GM18511 (cell line): ENCODE measurements at regions not wholly inside any gene's neighbourhood (a gene's known extent, or its start where the extent isn't known, plus 50 kb on each side); places are given as distances from the start of the nearest gene placed in this dataset.
"Not testable (repeated sequence)": the region's sequence is repeated elsewhere in the genome, so short reads cannot be mapped to it uniquely, and the experiment has no call there.

Experiments
- ATAC-seq: cut with Tn5 transposase; IDR thresholded peaks from one replicate; pipeline ENCODE4 v1.9.1; 2021; ENCODE audit warnings: mild to moderate bottlenecking, moderate library complexity; ENCODE audit not compliant: unreplicated experiment

- ATAC-seq = no peak
Measured at GRCh38 chr1:102365071-102365470, 368.3 kb upstream of the OLFM3 start.

- ATAC-seq = no peak
Measured at GRCh38 chr1:102336602-102337001, 339.9 kb upstream of the OLFM3 start.

- no peak for ATAC-seq
Measured at GRCh38 chr1:102318104-102318806, 321.5 kb upstream of the OLFM3 start.

- no peak for ATAC-seq
Measured at GRCh38 chr1:102315096-102315495, 318.4 kb upstream of the OLFM3 start.

DNA sequence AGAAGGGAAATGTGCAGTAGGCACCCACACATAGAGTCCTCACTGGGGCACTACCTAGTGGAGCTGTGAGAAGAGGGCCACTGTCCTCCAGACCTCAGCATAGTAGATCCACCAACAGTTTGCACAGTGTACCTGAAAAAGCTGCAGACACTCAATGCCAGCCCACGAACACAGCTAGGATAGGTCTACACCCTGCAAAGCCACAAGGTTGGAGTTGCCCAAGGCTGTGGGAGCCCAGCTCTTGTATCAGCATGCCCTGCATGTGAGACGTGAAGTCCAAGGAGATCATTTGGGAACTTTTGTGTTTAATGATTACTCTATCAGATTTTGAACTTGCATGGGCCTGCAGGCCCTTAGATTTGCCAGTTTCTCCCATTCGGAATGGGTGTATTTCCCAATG is 299.4 kb upstream of the OLFM3 start:
- ATAC-seq = no peak

GRCh38 chr1:102282955-102283354 is 286.2 kb upstream of the OLFM3 start:
- no peak for ATAC-seq

DNA sequence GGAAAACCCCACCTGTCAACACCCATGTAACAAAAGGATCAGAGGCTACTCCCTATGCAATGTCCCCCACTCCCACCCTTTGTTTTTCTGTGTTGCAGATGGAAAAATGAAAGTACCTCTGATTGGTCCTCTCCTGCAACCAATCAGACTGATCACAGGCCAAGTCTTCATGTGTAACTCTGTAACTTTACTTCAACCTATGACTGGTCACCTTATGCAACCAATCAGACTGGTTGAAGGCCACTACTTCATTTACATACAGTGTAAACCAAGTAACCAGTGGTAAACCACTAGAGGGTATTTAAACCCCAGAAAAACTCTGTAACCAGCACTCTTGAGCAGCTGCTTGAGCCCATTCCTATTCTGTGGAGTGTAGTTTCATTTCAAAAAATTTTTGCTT is 266.3 kb upstream of the OLFM3 start:
- ATAC-seq = no peak

- ATAC-seq = no peak
Measured at GRCh38 chr1:102252731-102253505, 256.2 kb upstream of the OLFM3 start.

DNA sequence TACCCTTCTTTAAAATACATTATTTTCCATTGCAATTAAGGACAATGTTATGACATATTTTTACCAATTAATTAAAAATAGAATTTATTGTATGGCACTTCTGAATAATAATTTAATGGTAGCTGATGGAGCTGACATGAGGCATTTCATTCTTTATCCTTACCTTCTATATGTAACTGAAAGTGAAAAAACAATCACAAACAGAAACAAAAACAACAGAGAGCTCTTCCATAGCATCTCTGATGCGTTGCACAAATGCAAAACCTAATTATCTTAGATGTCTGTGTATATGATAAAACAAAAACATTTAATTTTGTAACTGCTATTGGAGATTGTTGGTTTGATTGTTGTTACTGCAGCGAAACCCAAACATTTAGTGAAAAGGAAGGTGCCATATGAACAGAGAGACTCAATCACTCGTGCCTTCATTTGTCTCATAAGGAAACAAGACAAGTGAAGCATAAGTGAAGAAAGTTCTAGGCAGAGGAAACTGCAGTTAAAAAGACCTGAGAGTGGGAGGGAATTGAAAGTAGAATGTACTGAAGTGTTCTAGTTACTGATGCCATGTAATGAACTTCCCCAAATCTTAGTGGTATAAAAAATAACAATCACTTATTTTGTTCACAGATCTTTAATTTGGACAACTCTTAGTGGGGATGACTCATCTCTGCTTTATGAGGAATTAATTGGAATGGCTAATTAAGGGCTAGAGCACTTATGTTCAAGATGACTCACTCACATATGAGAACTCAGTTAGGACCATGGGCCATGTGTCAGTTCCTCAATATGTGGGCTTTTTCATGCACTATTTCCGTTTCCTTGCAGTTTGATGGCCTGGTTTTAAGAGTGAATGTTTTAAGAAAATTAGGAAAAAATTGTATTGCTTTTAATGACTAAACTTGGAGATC is 245.0 kb upstream of the OLFM3 start:
- ATAC-seq = peak; percentile 85

DNA sequence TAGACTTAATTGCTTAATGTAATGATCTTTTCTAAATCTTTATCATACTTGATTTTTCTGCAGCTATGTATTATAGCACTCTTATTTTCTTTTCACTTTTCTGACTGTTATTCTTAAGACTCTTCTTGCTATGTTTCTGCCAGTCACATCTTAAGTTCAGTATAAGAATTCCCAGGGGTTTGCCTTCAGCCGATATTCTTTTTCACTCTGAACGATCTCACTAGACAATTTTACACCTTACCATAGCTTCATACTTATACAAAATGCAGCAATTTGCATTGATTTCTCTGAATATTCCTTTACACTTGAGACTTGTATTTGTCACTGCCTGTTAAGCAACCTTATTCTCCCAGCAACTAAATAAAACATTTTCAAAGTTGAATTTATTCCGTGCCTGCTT is 242.5 kb upstream of the OLFM3 start:
- ATAC-seq = no peak

DNA sequence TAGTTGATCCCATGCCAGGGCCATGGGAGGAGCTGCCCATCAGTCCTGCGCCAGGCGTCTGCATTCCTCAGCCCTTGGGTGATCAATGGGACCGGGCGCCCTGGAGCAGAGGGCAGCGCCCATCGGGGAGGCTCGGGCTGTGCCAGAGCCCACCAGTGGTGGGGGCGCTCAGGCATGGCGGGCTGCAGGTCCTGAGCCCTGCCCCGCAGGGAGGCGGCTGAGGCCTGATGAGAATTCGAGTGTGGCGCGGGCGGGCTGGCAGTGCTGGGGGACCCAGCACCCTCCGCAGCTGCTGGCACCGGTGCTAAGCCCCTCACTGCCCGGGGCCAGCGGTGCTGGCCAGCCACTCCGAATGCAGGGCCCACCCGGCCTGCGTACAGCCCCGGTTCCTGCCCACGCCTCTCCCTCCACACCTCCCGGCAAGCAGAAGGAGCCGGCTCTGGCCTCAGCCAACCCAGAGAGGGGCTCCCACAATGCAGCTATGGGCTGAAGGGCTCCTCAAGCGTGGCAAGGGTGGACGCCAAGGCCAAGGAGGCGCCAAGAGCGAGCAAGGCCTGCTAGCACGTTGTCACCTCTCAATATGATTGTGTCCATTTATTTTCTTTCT is 238.1 kb upstream of the OLFM3 start:
- ATAC-seq = no peak

DNA sequence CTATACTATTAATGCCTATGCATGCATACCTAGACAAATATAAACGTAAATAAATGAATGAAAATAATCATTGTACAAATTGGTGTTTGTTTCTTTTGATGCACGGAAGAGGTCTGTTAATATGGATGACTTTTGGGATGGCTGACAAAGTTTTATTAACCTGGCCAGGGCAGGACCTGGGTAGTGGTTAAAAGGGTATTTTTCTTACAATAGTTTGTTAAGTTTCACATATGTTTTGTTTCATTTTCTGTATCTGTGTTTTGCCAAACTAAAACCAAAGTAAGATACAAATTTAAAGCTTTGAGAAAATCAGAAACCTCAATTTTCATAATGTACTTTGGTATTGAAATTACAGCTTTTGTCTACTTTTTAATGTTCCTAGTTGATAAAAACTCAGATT is 222.7 kb upstream of the OLFM3 start:
- ATAC-seq = peak; percentile 58

DNA sequence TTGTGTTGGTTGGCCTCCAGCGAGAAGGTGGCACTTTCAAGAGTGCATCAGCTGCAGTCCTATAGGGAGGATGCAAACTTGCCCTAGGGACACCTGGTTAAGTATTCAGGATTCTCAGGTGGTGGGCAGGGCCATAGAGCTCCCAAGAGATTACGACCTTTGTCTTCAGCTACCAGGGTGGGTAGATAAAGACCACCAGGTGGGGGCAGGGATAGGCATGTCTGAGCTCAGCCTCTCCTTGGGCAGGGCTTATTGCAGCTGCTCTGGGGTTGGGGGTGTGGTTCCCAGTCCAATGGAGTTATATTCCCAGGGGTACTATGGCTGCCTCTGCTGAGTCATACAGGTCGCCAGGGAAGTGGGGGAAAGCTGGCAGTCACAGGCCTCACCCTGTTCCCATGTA is 214.2 kb upstream of the OLFM3 start:
- ATAC-seq = not testable (repeated sequence)

DNA sequence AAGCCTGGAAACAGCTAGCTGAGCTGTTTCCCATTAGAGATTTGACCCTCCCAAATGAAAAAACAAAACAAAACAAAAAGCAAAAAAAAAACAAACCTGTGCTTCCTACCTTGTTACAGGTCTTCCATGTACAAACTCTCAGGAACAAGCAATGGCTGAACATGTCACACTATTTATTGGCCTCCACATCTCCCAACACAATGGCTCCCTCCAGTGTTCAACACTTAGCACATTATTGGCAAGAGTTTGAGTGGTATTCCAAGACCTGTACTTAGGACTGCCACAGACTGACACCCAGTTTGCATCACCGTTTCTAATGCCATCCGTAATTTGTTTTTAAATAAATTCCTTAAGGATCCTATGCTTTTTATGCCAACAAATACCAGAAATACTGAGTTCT is 195.0 kb upstream of the OLFM3 start:
- ATAC-seq = peak; percentile 71

DNA sequence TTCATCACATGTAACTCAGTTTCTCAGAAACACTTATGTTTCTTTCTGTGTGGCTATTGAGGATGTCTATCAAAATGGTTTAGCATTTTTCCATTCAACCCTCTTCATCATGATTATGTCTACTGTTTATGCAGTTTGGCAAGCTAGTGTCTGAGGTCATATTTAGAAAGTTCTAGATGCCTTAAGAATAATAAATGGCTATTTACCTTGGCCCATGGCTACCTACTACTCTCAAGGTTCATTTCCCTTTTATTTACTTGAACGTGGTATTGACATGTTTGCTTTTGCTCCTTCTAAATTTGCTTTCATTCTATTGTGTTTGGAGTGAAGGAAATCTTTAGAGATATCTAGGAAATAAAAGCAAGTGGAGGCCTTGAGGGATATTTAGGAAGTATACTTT is 193.7 kb upstream of the OLFM3 start:
- ATAC-seq = no peak

DNA sequence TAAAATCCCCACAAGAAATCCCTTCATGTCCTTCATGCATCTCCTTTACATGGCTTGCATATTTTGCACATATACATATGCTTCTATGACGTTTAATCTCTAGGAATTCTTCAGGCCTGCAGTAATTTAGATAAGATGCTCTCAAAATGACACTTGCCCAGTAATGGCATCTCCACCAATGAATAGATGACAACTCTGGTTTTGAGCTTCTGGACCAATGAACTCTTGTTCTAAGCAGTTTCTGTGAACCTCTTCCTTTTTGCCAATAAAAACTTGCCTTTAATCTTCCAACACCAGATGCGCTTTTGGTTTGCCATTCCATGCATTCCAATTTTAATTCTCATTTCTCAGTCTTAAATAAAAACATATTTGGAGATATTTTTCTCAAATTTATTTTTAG is 189.8 kb upstream of the OLFM3 start:
- ATAC-seq = no peak

GRCh38 chr1:102185260-102185659 is 188.5 kb upstream of the OLFM3 start:
- no peak for ATAC-seq

- no peak for ATAC-seq
Measured at GRCh38 chr1:102184477-102184876, 187.8 kb upstream of the OLFM3 start.

- no peak for ATAC-seq
Measured at GRCh38 chr1:102183711-102184110, 187.0 kb upstream of the OLFM3 start.

GRCh38 chr1:102182603-102183260 is 186.0 kb upstream of the OLFM3 start:
- no peak for ATAC-seq

DNA sequence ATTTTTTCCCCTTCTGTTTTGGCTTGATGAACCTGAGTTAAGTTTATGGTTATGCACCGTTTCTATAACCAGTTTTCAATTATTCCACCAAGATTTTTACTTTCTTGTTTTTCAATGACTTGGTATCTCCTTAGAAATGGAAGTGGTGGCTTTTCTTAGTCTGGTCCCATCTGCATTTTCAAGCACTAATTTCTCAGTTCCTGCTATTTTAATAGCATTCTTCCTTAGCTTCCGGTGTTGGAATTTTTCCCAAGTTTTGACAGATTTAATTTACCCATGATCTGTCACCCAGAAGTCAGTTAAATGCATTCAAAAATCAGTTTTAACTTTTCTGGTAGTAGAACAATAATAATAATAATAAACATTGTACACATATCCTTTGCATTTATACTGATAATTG is 184.6 kb upstream of the OLFM3 start:
- ATAC-seq = no peak
